GM12892 (cell line): ENCODE measurements at regions not wholly inside any gene's neighbourhood (a gene's known extent, or its start where the extent isn't known, plus 50 kb on each side); places are given as distances from the start of the nearest gene placed in this dataset.

Experiments
- DNase-seq: peaks from one replicate; pipeline ENCODE4 v3.0.0; 2011; ENCODE audit not compliant: insufficient read length
- FAIRE-seq: peaks from 2 replicates; lab custom pipeline; 2011; peaks lifted over from hg19 to GRCh38; lab: Jason Lieb, UNC
- POLR2A ChIP-seq: IDR thresholded peaks from 2 replicates; pipeline ENCODE4 v1.6.1; 2011; ENCODE audit warnings: low read depth, low read length, control low read depth
- POLR2AphosphoS5 ChIP-seq: IDR thresholded peaks from 2 replicates; pipeline ENCODE4 v1.6.1; 2011; ENCODE audit warnings: low read depth, low read length, control low read depth
- TAF1 ChIP-seq: IDR thresholded peaks from 2 replicates; pipeline ENCODE4 v1.6.1; 2011; ENCODE audit warnings: low read depth, mild to moderate bottlenecking, control low read depth, low read length, borderline replicate concordance

GRCh38 chr12:13794706-13795105 lies 186.7 kb downstream of the GRIN2B start:
- no peak for TF ChIP-seq POLR2A
- no peak for TF ChIP-seq POLR2AphosphoS5
- no peak for TF ChIP-seq TAF1
- no peak for DNase-seq
- no peak for FAIRE-seq

GRCh38 chr12:13790317-13790716 lies 191.1 kb downstream of the GRIN2B start:
- DNase-seq (no peak), FAIRE-seq (no peak)
- no peak for TF ChIP-seq POLR2AphosphoS5
- TF ChIP-seq POLR2A: no peak
- TF ChIP-seq TAF1: no peak

- TF ChIP-seq POLR2AphosphoS5 (no peak), TAF1 (no peak), POLR2A (no peak)
- DNase-seq: no peak
- no peak for FAIRE-seq
Measured at GRCh38 chr12:13788626-13789025, 192.8 kb downstream of the GRIN2B start.

GRCh38 chr12:13786646-13787045 lies 194.8 kb downstream of the GRIN2B start:
- TF ChIP-seq POLR2AphosphoS5: no peak
- TF ChIP-seq POLR2A: no peak
- no peak for TF ChIP-seq TAF1
- DNase-seq: no peak
- FAIRE-seq: no peak

GRCh38 chr12:13784504-13784903 lies 196.9 kb downstream of the GRIN2B start:
- FAIRE-seq (no peak), DNase-seq (no peak)
- no peak for TF ChIP-seq POLR2AphosphoS5
- TF ChIP-seq TAF1: no peak
- no peak for TF ChIP-seq POLR2A

GRCh38 chr12:13780453-13780852 lies 200.9 kb downstream of the GRIN2B start:
- FAIRE-seq (no peak), DNase-seq (no peak)
- TF ChIP-seq POLR2AphosphoS5 (no peak), TAF1 (no peak), POLR2A (no peak)

GRCh38 chr12:13777374-13777773 lies 204.0 kb downstream of the GRIN2B start:
- FAIRE-seq (no peak), DNase-seq (no peak)

GRCh38 chr12:13772264-13772663 lies 209.1 kb downstream of the GRIN2B start:
- FAIRE-seq (no peak), DNase-seq (no peak)
- TF ChIP-seq POLR2AphosphoS5 (no peak), POLR2A (no peak), TAF1 (no peak)

More at GRCh38 chr12:13777374-13777773, 204.0 kb downstream of the GRIN2B start:
- no peak for TF ChIP-seq POLR2AphosphoS5
- TF ChIP-seq TAF1: no peak
- no peak for TF ChIP-seq POLR2A

GRCh38 chr12:13770576-13770975 lies 210.8 kb downstream of the GRIN2B start:
- no peak for FAIRE-seq
- no peak for DNase-seq
- no peak for TF ChIP-seq POLR2AphosphoS5
- TF ChIP-seq TAF1: no peak
- TF ChIP-seq POLR2A: no peak

GRCh38 chr12:13769966-13770365 lies 211.4 kb downstream of the GRIN2B start:
- FAIRE-seq: no peak
- DNase-seq: no peak
- no peak for TF ChIP-seq POLR2AphosphoS5
- TF ChIP-seq POLR2A: no peak
- no peak for TF ChIP-seq TAF1

GRCh38 chr12:13769273-13769672 lies 212.1 kb downstream of the GRIN2B start:
- TF ChIP-seq TAF1 (no peak), POLR2AphosphoS5 (no peak), POLR2A (no peak)
- FAIRE-seq (no peak), DNase-seq (no peak)

- TF ChIP-seq TAF1: no peak
- no peak for TF ChIP-seq POLR2A
- no peak for TF ChIP-seq POLR2AphosphoS5
- DNase-seq (no peak), FAIRE-seq (no peak)
Measured at GRCh38 chr12:13764748-13765147, 216.7 kb downstream of the GRIN2B start.

- DNase-seq: no peak
- TF ChIP-seq POLR2AphosphoS5 (no peak), POLR2A (no peak)
- no peak for FAIRE-seq
Measured at GRCh38 chr12:13749389-13749788, 232.0 kb downstream of the GRIN2B start.
